ENCODE measurements at regions not wholly inside any gene's neighbourhood (a gene's known extent, or its start where the extent isn't known, plus 50 kb on each side); places are given as distances from the start of the nearest gene placed in this dataset.

GRCh38 chr13:64997438-64997837, 2232.7 kb downstream of the PCDH9 start:
- Histone ChIP-seq H2AFZ (ENCODE audit: low read depth, low read length) (no peak overlapping the region), H3K36me3 (ENCODE audit: control insufficient read depth in 2 of 2, extremely low read depth in 1 of 2, insufficient read depth in 2 of 2, low read length in 2 of 2) (no peaks in the 10 kb centered on the region), H3K9me1 (replicated peaks; ENCODE audit: control insufficient read depth, extremely low read depth, insufficient read depth, low read length) (no peaks in the 10 kb centered on the region), H3K27ac (ENCODE audit: insufficient read depth, low read depth, low read length) (no peak overlapping the region), H3K9ac (replicated peaks; ENCODE audit: extremely low read depth, insufficient read depth, low read length) (no peak overlapping the region), H3K79me2 (ENCODE audit: control insufficient read depth, insufficient read depth, low read length) (no peaks in the 10 kb centered on the region), H3K9me3 (replicated peaks; ENCODE audit: control insufficient read depth, insufficient read depth, low read length) (no peaks in the 10 kb centered on the region), H3K27me3 (ENCODE audit: control insufficient read depth in 2 of 2, insufficient read depth in 2 of 2, low read length in 2 of 2) (no peaks in the 10 kb centered on the region), H3K4me3 (replicated peaks in 1 of 3; ENCODE audit: insufficient read depth in 1 of 3, low read depth in 1 of 3, low read length in 3 of 3) (no peak overlapping the region), H3K4me2 (ENCODE audit: insufficient read depth, low read length) (no peak overlapping the region), H4K20me1 (replicated peaks; ENCODE audit: control insufficient read depth, extremely low read depth, insufficient read depth, low read length) (no peaks in the 10 kb centered on the region), H3K4me1 (ENCODE audit: control insufficient read depth, extremely low read depth, insufficient read depth, low read length) (no peaks in the 10 kb centered on the region)
- intact Hi-C loops (cut with micrococcal nuclease): no loop called here
- TF ChIP-seq EZH2 (IDR thresholded peaks at IDR 0.05; ENCODE audit: borderline replicate concordance, low read depth, low read length, severe bottlenecking) (no peak), FOS (IDR thresholded peaks at IDR 0.05; ENCODE audit: borderline replicate concordance, insufficient read depth, low read length) (no peak), JUN (IDR thresholded peaks at IDR 0.05; ENCODE audit: borderline replicate concordance, insufficient read depth, insufficient read length, low read depth) (no peak), GATA2 (IDR thresholded peaks at IDR 0.05; ENCODE audit: insufficient read depth, insufficient read length, low read depth, low read length) (no peak), POLR2A (IDR thresholded peaks at IDR 0.05; ENCODE audit: low read depth, low read length) (no peak), MYC (IDR thresholded peaks at IDR 0.05; ENCODE audit: low read depth, low read length) (no peak), POLR2AphosphoS5 (IDR thresholded peaks at IDR 0.05; ENCODE audit: insufficient read depth, low read depth, low read length) (no peak)
- TF ChIP-seq, protein P1, sequence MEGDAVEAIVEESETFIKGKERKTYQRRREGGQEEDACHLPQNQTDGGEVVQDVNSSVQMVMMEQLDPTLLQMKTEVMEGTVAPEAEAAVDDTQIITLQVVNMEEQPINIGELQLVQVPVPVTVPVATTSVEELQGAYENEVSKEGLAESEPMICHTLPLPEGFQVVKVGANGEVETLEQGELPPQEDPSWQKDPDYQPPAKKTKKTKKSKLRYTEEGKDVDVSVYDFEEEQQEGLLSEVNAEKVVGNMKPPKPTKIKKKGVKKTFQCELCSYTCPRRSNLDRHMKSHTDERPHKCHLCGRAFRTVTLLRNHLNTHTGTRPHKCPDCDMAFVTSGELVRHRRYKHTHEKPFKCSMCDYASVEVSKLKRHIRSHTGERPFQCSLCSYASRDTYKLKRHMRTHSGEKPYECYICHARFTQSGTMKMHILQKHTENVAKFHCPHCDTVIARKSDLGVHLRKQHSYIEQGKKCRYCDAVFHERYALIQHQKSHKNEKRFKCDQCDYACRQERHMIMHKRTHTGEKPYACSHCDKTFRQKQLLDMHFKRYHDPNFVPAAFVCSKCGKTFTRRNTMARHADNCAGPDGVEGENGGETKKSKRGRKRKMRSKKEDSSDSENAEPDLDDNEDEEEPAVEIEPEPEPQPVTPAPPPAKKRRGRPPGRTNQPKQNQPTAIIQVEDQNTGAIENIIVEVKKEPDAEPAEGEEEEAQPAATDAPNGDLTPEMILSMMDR (IDR thresholded peaks at IDR 0.05; ENCODE audit: extremely low read depth in 1 of 2, insufficient read depth in 1 of 2, low read depth in 1 of 2, low read length in 2 of 2): no peak
- TF ChIP-seq, protein P2, sequence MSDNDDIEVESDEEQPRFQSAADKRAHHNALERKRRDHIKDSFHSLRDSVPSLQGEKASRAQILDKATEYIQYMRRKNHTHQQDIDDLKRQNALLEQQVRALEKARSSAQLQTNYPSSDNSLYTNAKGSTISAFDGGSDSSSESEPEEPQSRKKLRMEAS (IDR thresholded peaks at IDR 0.05; ENCODE audit: insufficient read depth, insufficient read length): no peak
- BruUV-seq (replicated peaks): no TSS peak
- dilution Hi-C loops (cut with MboI; ENCODE audit: extremely low pct_ligation_motif_present, low sequenced_read_pairs): no loop called here
- ChIA-PET POLR2A (no interaction called here), CTCF (interaction anchor here (1.2 kb wide), 1 partner anchor 13 kb away, joined by 3 read pairs; no protein-coding TSS in a partner anchor)
- FAIRE-seq (no peak), DNase-seq (ENCODE audit: low read depth, low spot score) (no peak)

All from endothelial cell of umbilical vein (primary cell).